PC-3 (cell line): ENCODE measurements at regions not wholly inside any gene's neighbourhood (a gene's known extent, or its start where the extent isn't known, plus 50 kb on each side); places are given as distances from the start of the nearest gene placed in this dataset.

Source experiments
- ATAC-seq: fragments of 200-7000 bp; cut with Tn5 transposase; 2 replicates; pipeline ENCODE4 v1.9.1; 2020; ENCODE audit warnings: mild to moderate bottlenecking, moderate library complexity
- BruUV-seq: library from RNA; stranded (reverse); fragments of 400-500 nt; replicated peaks from 2 replicates; lab custom pipeline; 2021; lab: Mats Ljungman, UMichigan
- CTCF ChIA-PET: fragments of 300-600 bp; sonication (Branson Sonifier 250); formaldehyde crosslinking; loops from one replicate; lab custom pipeline; 2022; ENCODE audit warnings: antibody characterized with exemption; lab: Charles Lee
- POLR2A ChIA-PET: fragments of 300-600 bp; sonication (Branson Sonifier 250); formaldehyde crosslinking; loops from one replicate; lab custom pipeline; 2022; ENCODE audit warnings: antibody characterized with exemption; ENCODE audit not compliant: unreplicated experiment; lab: Charles Lee
- DNase-seq: peaks from one replicate; pipeline ENCODE4 v3.0.0-alpha.2; 2015
- H2AFZ ChIP-seq: fragments of 300-600 bp; sonication (generic); 2 replicates; pipeline ENCODE4 v1.6.0; 2016; ENCODE audit warnings: antibody characterized with exemption, low read length
- H3F3A ChIP-seq: fragments of 300-600 bp; sonication (generic); one replicate; pipeline ENCODE4 v1.6.0; 2017; ENCODE audit warnings: antibody characterized with exemption, low read length, control low read depth, mild to moderate bottlenecking; ENCODE audit not compliant: unreplicated experiment
- H3K27ac ChIP-seq: fragments of 300-600 bp; sonication (generic); 2 replicates; pipeline ENCODE4 v1.5.1; 2016; ENCODE audit warnings: mild to moderate bottlenecking, low read length
- H3K27me3 ChIP-seq: fragments of 300-600 bp; sonication (generic); 2 replicates; pipeline ENCODE4 v1.6.1; 2016; ENCODE audit warnings: low read length, mixed read lengths
- H3K36me3 ChIP-seq: fragments of 300-600 bp; sonication (generic); 2 replicates; pipeline ENCODE4 v1.6.1; 2016; ENCODE audit warnings: low read depth, mixed run types, low read length, mixed read lengths
- H3K4me1 ChIP-seq: fragments of 300-600 bp; sonication (generic); 2 replicates; pipeline ENCODE4 v1.5.1; 2016; ENCODE audit warnings: low read length; ENCODE audit not compliant: insufficient read depth
- H3K4me2 ChIP-seq: fragments of 300-600 bp; sonication (generic); 2 replicates; pipeline ENCODE4 v1.6.0; 2016; ENCODE audit warnings: low read length
- H3K4me3 ChIP-seq: fragments of 300-600 bp; sonication (generic); 2 replicates; pipeline ENCODE4 v1.5.1; 2016; ENCODE audit warnings: mild to moderate bottlenecking, low read length, mixed read lengths
- H3K79me2 ChIP-seq: fragments of 300-600 bp; sonication (generic); 2 replicates; pipeline ENCODE4 v1.6.1; 2017; ENCODE audit warnings: low read length, mixed read lengths
- H3K9ac ChIP-seq: fragments of 300-600 bp; sonication (generic); 2 replicates; pipeline ENCODE4 v1.6.0; 2016; ENCODE audit warnings: mild to moderate bottlenecking, low read length
- H3K9me2 ChIP-seq: fragments of 300-600 bp; sonication (generic); replicated peaks from 2 replicates; pipeline ENCODE4 v1.6.1; 2016; ENCODE audit warnings: mixed run types, low read length, mixed read lengths
- H3K9me3 ChIP-seq: fragments of 300-600 bp; sonication (generic); 2 replicates; pipeline ENCODE4 v1.6.1; 2016; ENCODE audit warnings: low read length, mixed read lengths
- H4K20me1 ChIP-seq: fragments of 300-600 bp; sonication (generic); 2 replicates; pipeline ENCODE4 v1.6.1; 2016; ENCODE audit warnings: low read length, mixed read lengths
- EZH2 ChIP-seq: fragments of 300-600 bp; sonication (generic); IDR thresholded peaks from one replicate; pipeline ENCODE4 v1.6.1; 2017; ENCODE audit warnings: antibody characterized with exemption, mild to moderate bottlenecking, low read length; ENCODE audit not compliant: unreplicated experiment
- EZH2phosphoT487 ChIP-seq: fragments of 300-600 bp; sonication (generic); IDR thresholded peaks from 2 replicates; pipeline ENCODE4 v1.6.1; 2018; ENCODE audit warnings: mild to moderate bottlenecking, antibody characterized with exemption, low read length, borderline replicate concordance
- intact Hi-C: fragments of 100-400 bp; cut with micrococcal nuclease; formaldehyde crosslinking; loops from 2 replicates; pipeline ENCODE4 v1.9.0; 2023
- TF ChIP-seq, protein P1 (sequence below): fragments of 300-600 bp; sonication (generic); conservative IDR thresholded peaks from 2 replicates; pipeline ENCODE4 v1.5.1; 2017; ENCODE audit warnings: antibody characterized with exemption, low read depth, mild to moderate bottlenecking, low read length

DNA sequence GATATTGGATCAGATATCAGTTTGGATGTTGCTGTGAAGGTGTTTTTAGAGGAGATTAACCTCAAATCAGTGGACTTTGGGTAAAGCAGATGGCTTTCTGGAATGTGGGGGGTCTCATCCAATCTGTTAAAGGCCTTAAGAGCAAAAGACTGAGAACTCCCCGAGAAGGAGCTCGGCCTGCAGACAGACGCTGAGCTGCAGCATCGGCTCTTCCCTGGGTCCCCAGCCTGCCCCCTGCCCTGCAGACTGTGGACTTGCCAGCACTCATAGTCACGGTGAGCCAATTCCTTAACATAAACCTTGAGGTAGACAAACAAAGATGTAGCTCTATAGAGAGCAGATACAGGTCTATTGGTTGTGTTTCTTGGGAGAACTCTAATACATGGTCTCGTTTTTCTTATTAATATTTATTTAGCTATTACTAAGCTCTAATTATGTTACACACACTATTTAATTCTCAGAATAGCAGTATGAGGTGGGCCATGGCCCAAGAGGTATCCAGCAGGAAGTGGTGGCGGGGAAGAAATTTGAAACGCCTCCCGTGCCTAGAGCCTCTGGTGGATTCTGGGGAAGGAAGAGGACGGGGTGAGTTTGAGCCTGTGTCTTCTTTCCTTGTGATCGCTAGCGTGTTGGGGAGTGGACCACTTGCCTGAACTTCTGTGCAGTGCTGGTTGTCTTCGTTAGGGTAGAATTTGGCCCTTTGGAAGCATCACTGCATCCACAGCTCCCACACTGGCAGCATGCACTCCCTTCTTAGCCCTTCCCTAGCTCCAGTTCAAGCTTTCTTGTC, 305.3 kb downstream of the TEX29 start:
- no peak overlapping the region for H3K4me3 ChIP-seq
- no peak overlapping the region for H3K4me2 ChIP-seq
- DNase-seq (no peak), ATAC-seq (no peak)
- no peaks in the 10 kb centered on the region for H3K4me1 ChIP-seq
- no peak overlapping the region for H2AFZ ChIP-seq
- H3K27ac ChIP-seq = no peak overlapping the region
- no peaks in the 10 kb centered on the region for H3K9me3 ChIP-seq
- TF ChIP-seq, protein P1, sequence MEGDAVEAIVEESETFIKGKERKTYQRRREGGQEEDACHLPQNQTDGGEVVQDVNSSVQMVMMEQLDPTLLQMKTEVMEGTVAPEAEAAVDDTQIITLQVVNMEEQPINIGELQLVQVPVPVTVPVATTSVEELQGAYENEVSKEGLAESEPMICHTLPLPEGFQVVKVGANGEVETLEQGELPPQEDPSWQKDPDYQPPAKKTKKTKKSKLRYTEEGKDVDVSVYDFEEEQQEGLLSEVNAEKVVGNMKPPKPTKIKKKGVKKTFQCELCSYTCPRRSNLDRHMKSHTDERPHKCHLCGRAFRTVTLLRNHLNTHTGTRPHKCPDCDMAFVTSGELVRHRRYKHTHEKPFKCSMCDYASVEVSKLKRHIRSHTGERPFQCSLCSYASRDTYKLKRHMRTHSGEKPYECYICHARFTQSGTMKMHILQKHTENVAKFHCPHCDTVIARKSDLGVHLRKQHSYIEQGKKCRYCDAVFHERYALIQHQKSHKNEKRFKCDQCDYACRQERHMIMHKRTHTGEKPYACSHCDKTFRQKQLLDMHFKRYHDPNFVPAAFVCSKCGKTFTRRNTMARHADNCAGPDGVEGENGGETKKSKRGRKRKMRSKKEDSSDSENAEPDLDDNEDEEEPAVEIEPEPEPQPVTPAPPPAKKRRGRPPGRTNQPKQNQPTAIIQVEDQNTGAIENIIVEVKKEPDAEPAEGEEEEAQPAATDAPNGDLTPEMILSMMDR = no peak
- TF ChIP-seq EZH2 (no peak), EZH2phosphoT487 (no peak)
- CTCF ChIA-PET = no interaction called here
- H3K9me2 ChIP-seq = no peaks in the 10 kb centered on the region
- POLR2A ChIA-PET = no interaction called here
- no peaks in the 10 kb centered on the region for H3F3A ChIP-seq
- BruUV-seq = no TSS peak
- no peaks in the 10 kb centered on the region for H4K20me1 ChIP-seq
- H3K79me2 ChIP-seq = no peaks in the 10 kb centered on the region
- H3K27me3 ChIP-seq = peaks cover 36% of the 10 kb centered on the region
- no peak overlapping the region for H3K9ac ChIP-seq
- intact Hi-C loops = no loop called here
- H3K36me3 ChIP-seq = no peaks in the 10 kb centered on the region

DNA sequence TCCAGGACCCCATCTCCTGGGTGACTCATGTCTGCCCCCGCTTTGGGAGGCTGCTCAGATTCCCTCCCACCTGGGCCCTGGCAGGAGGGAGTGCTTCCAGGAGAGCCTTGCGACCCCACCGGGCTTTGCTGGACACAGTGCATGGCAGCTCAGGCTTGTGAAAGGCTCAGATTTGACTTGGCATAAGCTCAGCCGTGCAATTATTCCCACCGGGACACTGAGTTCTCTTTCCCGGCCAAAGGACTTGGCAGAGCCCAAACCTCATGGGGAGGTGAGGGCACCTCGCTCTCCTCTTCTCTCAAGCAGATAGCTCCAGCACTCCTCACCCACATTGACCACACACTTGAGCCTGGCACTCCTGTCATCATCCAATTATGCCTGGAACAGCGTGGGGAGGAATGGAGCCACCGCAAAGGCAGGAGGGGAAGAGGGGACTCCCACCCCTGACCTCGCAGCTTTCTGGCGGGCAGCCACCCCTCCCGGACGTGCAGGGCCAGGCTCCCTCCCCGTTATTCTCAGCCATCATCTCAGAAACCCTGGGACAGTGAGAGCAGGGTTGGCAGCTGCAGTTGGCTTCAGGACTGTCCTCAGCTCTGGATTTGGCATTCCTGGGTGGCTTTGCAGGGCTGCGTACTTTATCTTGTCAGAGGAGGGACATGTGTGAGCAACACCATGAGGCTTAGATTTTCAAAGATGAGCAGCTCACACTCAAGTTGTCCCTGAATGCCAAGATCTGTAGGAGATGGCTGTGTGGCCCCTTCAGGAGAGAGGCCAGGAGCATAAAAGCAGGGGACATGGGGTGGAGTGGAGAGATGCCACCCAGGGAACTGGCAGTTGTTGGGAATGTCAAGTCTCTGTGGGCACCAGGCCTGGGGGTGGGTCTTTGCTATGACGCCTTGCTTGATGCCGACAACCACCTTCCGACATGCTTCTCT, 306.2 kb downstream of the TEX29 start:
- no peaks in the 10 kb centered on the region for H4K20me1 ChIP-seq
- ChIA-PET CTCF (no interaction called here), POLR2A (interaction anchor here (0.5 kb wide), 1 partner anchor 45 kb away, joined by 5 read pairs; no protein-coding TSS in a partner anchor)
- no peaks in the 10 kb centered on the region for H3K79me2 ChIP-seq
- peaks cover 36% of the 10 kb centered on the region for H3K27me3 ChIP-seq
- BruUV-seq = no TSS peak
- H3K9me3 ChIP-seq = no peaks in the 10 kb centered on the region
- no peak for TF ChIP-seq EZH2phosphoT487
- TF ChIP-seq EZH2 = no peak
- TF ChIP-seq, protein P1 = no peak
- DNase-seq = no peak
- intact Hi-C loops = no loop called here
- H3K9ac ChIP-seq = no peak overlapping the region
- no peak overlapping the region for H3K4me3 ChIP-seq
- H3K36me3 ChIP-seq = no peaks in the 10 kb centered on the region
- no peaks in the 10 kb centered on the region for H3F3A ChIP-seq
- no peak overlapping the region for H3K4me2 ChIP-seq
- no peaks in the 10 kb centered on the region for H3K4me1 ChIP-seq
- H2AFZ ChIP-seq = no peak overlapping the region
- H3K27ac ChIP-seq = no peak overlapping the region
- H3K9me2 ChIP-seq = no peaks in the 10 kb centered on the region
- ATAC-seq = no peak
